DOHH2 (cell line): ENCODE measurements at regions not wholly inside any gene's neighbourhood (a gene's known extent, or its start where the extent isn't known, plus 50 kb on each side); places are given as distances from the start of the nearest gene placed in this dataset.

Experiments
- H3F3A ChIP-seq: fragments of 200-600 bp; sonication (generic), shearing (Covaris generic); 2 replicates; pipeline ENCODE4 v1.6.0; 2016; ENCODE audit warnings: antibody characterized with exemption, mild to moderate bottlenecking; ENCODE audit not compliant: control insufficient read depth, insufficient read depth
- H3K27ac ChIP-seq: fragments of 200-600 bp; sonication (generic); 2 replicates; pipeline ENCODE4 v1.5.1; 2014; ENCODE audit warnings: low read depth, mild to moderate bottlenecking, low read length, moderate library complexity
- H3K27me3 ChIP-seq: fragments of 200-600 bp; sonication (generic); 2 replicates; pipeline ENCODE4 v1.6.1; 2014; ENCODE audit warnings: mild to moderate bottlenecking, low read length, mixed read lengths; ENCODE audit not compliant: control insufficient read depth
- H3K36me3 ChIP-seq: fragments of 200-600 bp; sonication (generic); 2 replicates; pipeline ENCODE4 v1.6.1; 2014; ENCODE audit warnings: mild to moderate bottlenecking, low read length, moderate library complexity, mixed read lengths; ENCODE audit not compliant: control insufficient read depth
- H3K4me1 ChIP-seq: fragments of 200-600 bp; sonication (generic); 2 replicates; pipeline ENCODE4 v1.6.1; 2014; ENCODE audit warnings: mild to moderate bottlenecking, low read length, mixed read lengths; ENCODE audit not compliant: control insufficient read depth
- H3K4me2 ChIP-seq: fragments of 200-600 bp; sonication (generic); 2 replicates; pipeline ENCODE4 v1.6.0; 2014; ENCODE audit warnings: mild to moderate bottlenecking, low read length, moderate library complexity
- H3K4me3 ChIP-seq: fragments of 200-600 bp; sonication (generic); 2 replicates; pipeline ENCODE4 v1.5.1; 2014; ENCODE audit warnings: mild to moderate bottlenecking, low read length, mixed read lengths
- H3K79me2 ChIP-seq: fragments of 200-600 bp; sonication (generic); 2 replicates; pipeline ENCODE4 v1.6.1; 2014; ENCODE audit warnings: mild to moderate bottlenecking, low read length, mixed read lengths; ENCODE audit not compliant: control insufficient read depth
- H3K9me2 ChIP-seq: fragments of 200-600 bp; sonication (generic); replicated peaks from 2 replicates; pipeline ENCODE4 v1.6.1; 2014; ENCODE audit warnings: mild to moderate bottlenecking, low read length, mixed read lengths; ENCODE audit not compliant: control insufficient read depth
- H3K9me3 ChIP-seq: fragments of 200-600 bp; sonication (generic); 2 replicates; pipeline ENCODE4 v1.6.1; 2014; ENCODE audit warnings: antibody characterized with exemption, low read length, mixed read lengths; ENCODE audit not compliant: control insufficient read depth, insufficient read depth
- H4K20me1 ChIP-seq: fragments of 200-600 bp; sonication (generic); 2 replicates; pipeline ENCODE4 v1.6.0; 2014; ENCODE audit warnings: low read depth, mild to moderate bottlenecking, antibody characterized with exemption, low read length, moderate library complexity; ENCODE audit not compliant: control insufficient read depth, insufficient read depth
- EZH2phosphoT487 ChIP-seq: fragments of 200-600 bp; sonication (generic); IDR thresholded peaks from 2 replicates; pipeline ENCODE4 v1.6.1; 2017; ENCODE audit warnings: borderline replicate concordance, mild to moderate bottlenecking, antibody characterized with exemption, low read length, moderate library complexity, mixed read lengths
- TF ChIP-seq, protein P1 (sequence below): fragments of 200-600 bp; sonication (generic); IDR thresholded peaks from one replicate; pipeline ENCODE4 v1.5.1; 2014; ENCODE audit warnings: antibody characterized with exemption, mild to moderate bottlenecking, low read depth, low read length; ENCODE audit not compliant: poor library complexity, severe bottlenecking

DNA sequence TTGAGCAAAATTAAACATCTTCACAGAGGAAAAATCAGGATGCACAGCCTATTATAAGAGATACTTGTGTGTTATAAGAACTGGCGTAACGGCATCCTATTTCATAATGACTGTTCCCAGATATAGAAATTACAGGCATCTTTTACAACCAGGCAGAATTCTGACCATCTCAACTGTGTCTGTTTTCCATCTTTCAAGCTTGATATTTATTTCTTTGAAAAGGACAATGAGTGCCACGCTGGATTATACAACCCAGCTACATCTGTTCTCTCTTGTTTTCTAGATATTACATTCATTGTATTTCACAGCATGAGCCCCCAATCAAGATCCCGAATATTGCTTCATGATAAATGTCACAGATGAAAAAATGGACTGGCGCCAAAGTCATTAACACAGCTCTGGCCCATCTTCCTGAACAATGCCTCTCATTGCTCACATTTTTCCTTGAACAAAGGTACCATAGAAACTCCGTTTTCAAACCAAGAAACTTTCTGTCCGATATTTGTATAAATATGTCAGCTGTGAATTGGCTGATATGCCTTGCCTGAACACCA lies 420.6 kb downstream of the TBL1XR1 start:
- no peaks in the 10 kb centered on the region for H3K4me1 ChIP-seq
- H3F3A ChIP-seq = no peaks in the 10 kb centered on the region
- no peaks in the 10 kb centered on the region for H3K9me3 ChIP-seq
- H3K4me3 ChIP-seq = no peak overlapping the region
- no peak overlapping the region for H3K27ac ChIP-seq
- no peaks in the 10 kb centered on the region for H4K20me1 ChIP-seq
- H3K27me3 ChIP-seq = no peaks in the 10 kb centered on the region
- H3K36me3 ChIP-seq = no peaks in the 10 kb centered on the region
- no peaks in the 10 kb centered on the region for H3K79me2 ChIP-seq
- no peak overlapping the region for H3K4me2 ChIP-seq
- H3K9me2 ChIP-seq = no peaks in the 10 kb centered on the region
- TF ChIP-seq EZH2phosphoT487 = no peak
- TF ChIP-seq, protein P1, sequence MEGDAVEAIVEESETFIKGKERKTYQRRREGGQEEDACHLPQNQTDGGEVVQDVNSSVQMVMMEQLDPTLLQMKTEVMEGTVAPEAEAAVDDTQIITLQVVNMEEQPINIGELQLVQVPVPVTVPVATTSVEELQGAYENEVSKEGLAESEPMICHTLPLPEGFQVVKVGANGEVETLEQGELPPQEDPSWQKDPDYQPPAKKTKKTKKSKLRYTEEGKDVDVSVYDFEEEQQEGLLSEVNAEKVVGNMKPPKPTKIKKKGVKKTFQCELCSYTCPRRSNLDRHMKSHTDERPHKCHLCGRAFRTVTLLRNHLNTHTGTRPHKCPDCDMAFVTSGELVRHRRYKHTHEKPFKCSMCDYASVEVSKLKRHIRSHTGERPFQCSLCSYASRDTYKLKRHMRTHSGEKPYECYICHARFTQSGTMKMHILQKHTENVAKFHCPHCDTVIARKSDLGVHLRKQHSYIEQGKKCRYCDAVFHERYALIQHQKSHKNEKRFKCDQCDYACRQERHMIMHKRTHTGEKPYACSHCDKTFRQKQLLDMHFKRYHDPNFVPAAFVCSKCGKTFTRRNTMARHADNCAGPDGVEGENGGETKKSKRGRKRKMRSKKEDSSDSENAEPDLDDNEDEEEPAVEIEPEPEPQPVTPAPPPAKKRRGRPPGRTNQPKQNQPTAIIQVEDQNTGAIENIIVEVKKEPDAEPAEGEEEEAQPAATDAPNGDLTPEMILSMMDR = no peak

DNA sequence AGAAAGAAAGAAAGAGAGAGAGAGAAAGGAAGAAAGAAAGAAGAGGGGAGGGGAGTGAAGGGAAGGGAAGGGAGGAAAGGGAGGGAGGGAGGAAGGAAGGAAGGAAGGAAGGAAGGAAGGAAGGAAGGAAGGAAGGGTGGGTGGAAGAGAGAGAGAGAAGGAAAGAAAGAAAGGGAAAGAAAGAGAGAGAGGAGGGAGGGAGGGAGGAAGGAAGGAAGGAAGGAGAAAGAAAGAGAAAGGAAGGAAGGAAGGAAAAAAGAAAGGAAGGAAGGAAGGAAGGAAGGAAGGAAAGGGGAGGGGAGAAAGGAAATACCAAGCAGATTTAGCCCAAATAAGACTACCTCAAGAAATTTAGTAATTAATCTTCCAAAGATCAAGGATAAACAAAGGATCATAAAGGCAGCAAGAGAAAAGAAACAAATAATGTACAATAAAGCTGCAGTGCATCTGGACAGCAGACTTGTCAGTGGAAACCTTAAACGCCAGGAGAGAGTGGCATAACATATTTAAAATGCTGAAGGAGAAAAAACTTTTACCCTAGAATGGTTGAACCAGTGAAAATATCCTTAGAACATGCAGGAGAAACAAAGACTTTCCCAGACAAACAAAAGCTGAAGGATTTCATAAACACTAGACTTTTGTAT lies 427.6 kb downstream of the TBL1XR1 start:
- Histone ChIP-seq H4K20me1 (no peaks in the 10 kb centered on the region), H3K4me2 (no peak overlapping the region), H3K27me3 (no peaks in the 10 kb centered on the region), H3K9me2 (no peaks in the 10 kb centered on the region), H3K79me2 (no peaks in the 10 kb centered on the region), H3K36me3 (no peaks in the 10 kb centered on the region), H3K4me3 (no peak overlapping the region), H3K4me1 (no peaks in the 10 kb centered on the region), H3K27ac (no peak overlapping the region), H3K9me3 (no peaks in the 10 kb centered on the region), H3F3A (no peaks in the 10 kb centered on the region)
- TF ChIP-seq EZH2phosphoT487 = no peak
- TF ChIP-seq, protein P1 = no peak

DNA sequence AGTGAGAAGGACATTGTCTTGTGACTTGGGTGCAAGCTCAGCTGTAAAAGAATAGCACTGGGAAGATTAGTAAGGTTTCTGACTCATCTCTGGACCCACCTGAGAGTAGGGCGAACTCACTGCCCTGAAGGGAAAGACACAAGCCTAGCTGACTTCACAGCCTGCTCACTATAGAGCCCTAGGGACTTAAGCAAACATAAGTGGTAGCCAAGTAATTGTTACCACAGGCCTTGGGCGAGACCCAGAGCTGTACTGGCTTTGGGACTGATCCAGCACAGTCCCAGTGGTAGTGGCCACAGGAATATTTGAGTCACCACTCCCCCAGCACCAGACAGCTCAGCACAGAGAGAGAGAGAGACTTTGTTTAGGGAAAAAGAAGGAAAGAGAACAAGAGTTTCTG lies 429.9 kb downstream of the TBL1XR1 start:
- Histone ChIP-seq H3K27me3 (no peaks in the 10 kb centered on the region), H3K4me3 (no peak overlapping the region), H3K27ac (no peak overlapping the region), H3K9me2 (no peaks in the 10 kb centered on the region), H3K9me3 (no peaks in the 10 kb centered on the region), H3K4me1 (no peaks in the 10 kb centered on the region), H3K4me2 (no peak overlapping the region), H3F3A (no peaks in the 10 kb centered on the region), H3K36me3 (no peaks in the 10 kb centered on the region), H3K79me2 (no peaks in the 10 kb centered on the region), H4K20me1 (no peaks in the 10 kb centered on the region)
- TF ChIP-seq, protein P1 = no peak
- no peak for TF ChIP-seq EZH2phosphoT487
